ENCODE measurements at regions not wholly inside any gene's neighbourhood (a gene's known extent, or its start where the extent isn't known, plus 50 kb on each side); places are given as distances from the start of the nearest gene placed in this dataset.

DNA sequence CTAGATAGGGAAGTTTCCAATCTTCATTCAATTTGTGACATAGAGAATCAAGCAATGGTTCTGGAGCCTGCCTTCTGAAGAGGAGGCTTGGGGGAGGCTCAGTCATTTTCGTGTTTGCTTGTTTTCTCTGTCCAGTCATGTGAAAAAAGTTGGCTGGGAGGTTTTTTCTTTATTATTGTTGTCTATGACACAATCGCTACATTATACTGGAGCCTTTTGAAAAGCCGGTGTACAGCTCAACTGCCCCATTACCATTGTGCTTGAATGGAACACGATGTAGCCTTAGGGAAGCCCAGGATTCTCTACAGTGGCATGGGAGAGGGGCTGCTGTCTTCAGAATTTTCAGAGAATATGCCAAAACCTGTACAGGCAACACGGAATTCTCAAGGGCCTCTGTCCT, 57.9 kb upstream of the NCAM1 start:
- intact Hi-C loops (cut with micrococcal nuclease) = no loop called here
- H3K27ac ChIP-seq (replicated peaks) = peak overlapping the region; percentile 44
- H3K27me3 ChIP-seq (ENCODE audit: low read depth) = no peaks in the 10 kb centered on the region
- no peaks in the 10 kb centered on the region for H3K36me3 ChIP-seq
- TF ChIP-seq, protein P1, sequence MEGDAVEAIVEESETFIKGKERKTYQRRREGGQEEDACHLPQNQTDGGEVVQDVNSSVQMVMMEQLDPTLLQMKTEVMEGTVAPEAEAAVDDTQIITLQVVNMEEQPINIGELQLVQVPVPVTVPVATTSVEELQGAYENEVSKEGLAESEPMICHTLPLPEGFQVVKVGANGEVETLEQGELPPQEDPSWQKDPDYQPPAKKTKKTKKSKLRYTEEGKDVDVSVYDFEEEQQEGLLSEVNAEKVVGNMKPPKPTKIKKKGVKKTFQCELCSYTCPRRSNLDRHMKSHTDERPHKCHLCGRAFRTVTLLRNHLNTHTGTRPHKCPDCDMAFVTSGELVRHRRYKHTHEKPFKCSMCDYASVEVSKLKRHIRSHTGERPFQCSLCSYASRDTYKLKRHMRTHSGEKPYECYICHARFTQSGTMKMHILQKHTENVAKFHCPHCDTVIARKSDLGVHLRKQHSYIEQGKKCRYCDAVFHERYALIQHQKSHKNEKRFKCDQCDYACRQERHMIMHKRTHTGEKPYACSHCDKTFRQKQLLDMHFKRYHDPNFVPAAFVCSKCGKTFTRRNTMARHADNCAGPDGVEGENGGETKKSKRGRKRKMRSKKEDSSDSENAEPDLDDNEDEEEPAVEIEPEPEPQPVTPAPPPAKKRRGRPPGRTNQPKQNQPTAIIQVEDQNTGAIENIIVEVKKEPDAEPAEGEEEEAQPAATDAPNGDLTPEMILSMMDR (IDR thresholded peaks at IDR 0.05; ENCODE audit: borderline replicate concordance) = no peak
- no peak for DNase-seq
- peaks cover 19% of the 10 kb centered on the region for H3K4me1 ChIP-seq
- H3K9me3 ChIP-seq (replicated peaks) = no peaks in the 10 kb centered on the region
- H3K4me3 ChIP-seq = no peak overlapping the region

DNA sequence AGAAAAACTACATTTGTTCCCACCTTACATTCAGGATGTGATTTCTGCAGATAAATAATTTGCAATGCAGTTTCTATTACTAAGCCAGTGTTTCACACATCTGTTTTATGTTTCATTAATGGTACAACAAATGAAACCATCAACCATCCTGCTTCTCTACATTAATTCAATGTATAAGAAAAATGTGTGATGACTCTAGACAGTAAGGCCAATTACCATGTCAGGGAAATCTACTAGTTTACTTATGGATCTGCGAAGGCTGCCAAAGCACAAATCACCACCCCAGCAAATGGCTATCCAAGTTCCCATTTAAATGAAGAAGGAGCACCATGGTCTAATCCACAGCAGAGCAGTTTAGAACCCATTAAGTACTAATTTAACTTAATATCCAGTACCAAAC, 50.1 kb upstream of the NCAM1 start:
- Histone ChIP-seq H3K27me3 (ENCODE audit: low read depth) (no peaks in the 10 kb centered on the region), H3K36me3 (no peaks in the 10 kb centered on the region), H3K4me1 (peaks cover 13% of the 10 kb centered on the region), H3K27ac (replicated peaks) (no peak overlapping the region), H3K4me3 (no peak overlapping the region), H3K9me3 (replicated peaks) (no peaks in the 10 kb centered on the region)
- intact Hi-C loops (cut with micrococcal nuclease) = no loop called here
- TF ChIP-seq, protein P1 (IDR thresholded peaks at IDR 0.05; ENCODE audit: borderline replicate concordance) = no peak
- DNase-seq = no peak
